ENCODE measurements at regions not wholly inside any gene's neighbourhood (a gene's known extent, or its start where the extent isn't known, plus 50 kb on each side); places are given as distances from the start of the nearest gene placed in this dataset.
"Not testable (repeated sequence)": the region's sequence is repeated elsewhere in the genome, so short reads cannot be mapped to it uniquely, and the experiment has no call there.

DNA sequence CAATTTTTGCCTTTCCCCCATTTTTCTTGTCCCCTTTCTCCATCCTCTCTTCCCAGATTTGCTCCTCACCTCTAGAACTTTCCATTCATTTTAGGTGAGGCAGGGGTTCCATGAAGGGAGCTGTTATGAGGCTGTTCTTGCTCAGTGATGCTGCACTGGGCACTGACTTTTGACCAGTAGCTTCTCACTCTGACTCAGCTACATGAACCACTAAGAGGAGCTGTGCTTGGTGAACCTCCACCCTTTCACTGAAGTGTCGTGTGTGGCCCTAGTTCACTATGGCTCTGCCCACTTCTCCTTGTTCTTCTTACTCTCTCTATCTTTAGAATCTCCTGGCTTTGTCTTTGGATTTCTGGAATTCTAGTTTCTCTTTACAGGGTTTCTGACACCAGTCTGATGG lies 73.4 kb upstream of the ADRA1D start:
- DNase-seq (ENCODE audit: low read depth in 1 of 2, low spot score in 1 of 2): no peak
- POLR2A ChIA-PET: no interaction called here
- no peak for TF ChIP-seq E2F6 (IDR thresholded peaks at IDR 0.05; ENCODE audit: borderline replicate concordance, low read depth)
- TF ChIP-seq BHLHE40 (IDR thresholded peaks at IDR 0.05; ENCODE audit: low read depth, low read length): no peak
- TF ChIP-seq EP300 (IDR thresholded peaks at IDR 0.05): no peak
- ATAC-seq: peak in 1 of 2 experiments; percentile 54; a peak in 2 of 6 replicates
- no peak overlapping the region for H3K27ac ChIP-seq
- no peak overlapping the region for H3K4me3 ChIP-seq
- no peaks in the 10 kb centered on the region for H3K4me1 ChIP-seq
- CTCF ChIA-PET: interaction anchor here (0.8 to 1.1 kb wide), 3 partner anchors 9 to 24 kb away, joined by 3 to 4 read pairs (median 3); no protein-coding TSS in a partner anchor
- FAIRE-seq: no peak
- H3K9me3 ChIP-seq: 0 out of 3 replicates have a peak, but pooled peaks cover 11% of the 10 kb centered on the region
- 33% methylated on average over 1 of the region's 1 CpG for WGBS (ENCODE audit: missing lambda C conversion rate)
- no peak overlapping the region for H3K4me2 ChIP-seq

GRCh38 chr20:4320291-4320690 lies 71.2 kb upstream of the ADRA1D start:
- ATAC-seq: no peak
- H3K4me3 ChIP-seq: no peak overlapping the region
- ChIA-PET POLR2A (no interaction called here), CTCF (interaction anchor here (1.4 kb wide), 1 partner anchor 12 kb away, joined by 3 read pairs; no protein-coding TSS in a partner anchor)
- no peak overlapping the region for H3K27ac ChIP-seq
- no peak for DNase-seq (ENCODE audit: low read depth in 1 of 2, low spot score in 1 of 2)
- FAIRE-seq: no peak
- H3K4me2 ChIP-seq: no peak overlapping the region
- no peaks in the 10 kb centered on the region for H3K4me1 ChIP-seq
- peaks cover 10% of the 10 kb centered on the region; the same call in 2 of the 3 replicates for H3K9me3 ChIP-seq
- TF ChIP-seq TP53 (CRISPR knock-in tag; IDR thresholded peaks at IDR 0.05) (no peak), E2F6 (IDR thresholded peaks at IDR 0.05; ENCODE audit: borderline replicate concordance, low read depth) (no peak)
- WGBS (ENCODE audit: missing lambda C conversion rate): 84% methylated on average over 5 of the region's 5 CpGs

DNA sequence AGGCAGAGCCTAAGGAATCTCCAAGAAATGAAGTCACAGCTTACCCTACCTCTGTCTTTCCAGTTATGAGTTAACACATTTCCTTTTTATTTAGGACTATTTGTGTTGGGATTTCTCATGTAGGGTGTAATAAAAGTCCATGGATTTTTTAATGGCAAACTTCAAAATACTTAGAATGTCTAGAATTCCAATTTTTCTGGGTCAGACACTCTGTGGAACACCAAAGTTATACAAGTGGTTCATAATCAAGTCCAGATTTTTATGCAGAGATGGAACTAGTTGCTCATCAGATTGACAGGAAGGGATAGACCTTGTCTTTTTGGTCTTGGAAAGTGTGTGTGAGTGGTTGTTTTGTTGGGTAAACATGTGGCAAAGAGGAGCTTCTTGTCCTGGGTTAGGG lies 69.8 kb upstream of the ADRA1D start:
- ChIA-PET CTCF (interaction anchor here (1.2 to 1.4 kb wide), 2 partner anchors 10 to 273 kb away, joined by 3 to 5 read pairs; no protein-coding TSS in a partner anchor), POLR2A (no interaction called here)
- ATAC-seq (no peak), FAIRE-seq (no peak), DNase-seq (ENCODE audit: low read depth in 1 of 2, low spot score in 1 of 2) (no peak)
- Histone ChIP-seq H3K4me2 (no peak overlapping the region), H3K4me1 (no peaks in the 10 kb centered on the region), H3K9me3 (peaks cover 10% of the 10 kb centered on the region; the same call in 2 of the 3 replicates), H3K27ac (no peak overlapping the region), H3K4me3 (no peak overlapping the region)
- TF ChIP-seq HDAC2 (IDR thresholded peaks at IDR 0.05): no peak
- no peak for TF ChIP-seq ZC3H11A (IDR thresholded peaks at IDR 0.05)
- TF ChIP-seq KDM5A (IDR thresholded peaks at IDR 0.05): no peak
- TF ChIP-seq, protein P1, sequence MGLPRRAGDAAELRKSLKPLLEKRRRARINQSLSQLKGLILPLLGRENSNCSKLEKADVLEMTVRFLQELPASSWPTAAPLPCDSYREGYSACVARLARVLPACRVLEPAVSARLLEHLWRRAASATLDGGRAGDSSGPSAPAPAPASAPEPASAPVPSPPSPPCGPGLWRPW (IDR thresholded peaks at IDR 0.05): no peak
- no peak for TF ChIP-seq HMGXB4 (CRISPR knock-in tag; IDR thresholded peaks at IDR 0.05; ENCODE audit: borderline replicate concordance)
- no peak for TF ChIP-seq TP53 (CRISPR knock-in tag; IDR thresholded peaks at IDR 0.05)
- no peak for TF ChIP-seq HOXB5 (CRISPR knock-in tag; IDR thresholded peaks at IDR 0.05)
- TF ChIP-seq CBX2 (IDR thresholded peaks at IDR 0.05; ENCODE audit: borderline replicate concordance, low read depth): no peak
- no peak for TF ChIP-seq PHF8 (IDR thresholded peaks at IDR 0.05; ENCODE audit: borderline replicate concordance, low read depth)
- TF ChIP-seq MAZ (IDR thresholded peaks at IDR 0.05; ENCODE audit: borderline replicate concordance, low read depth, low read length): no peak
- no peak for TF ChIP-seq ZFP36 (IDR thresholded peaks at IDR 0.05; ENCODE audit: borderline replicate concordance, partially characterized antibody)
- no peak for TF ChIP-seq PBX3 (IDR thresholded peaks at IDR 0.05)
- no peak for TF ChIP-seq RNF2 (IDR thresholded peaks at IDR 0.05; ENCODE audit: borderline replicate concordance, low read depth)
- TF ChIP-seq EP300 (IDR thresholded peaks at IDR 0.05): no peak

DNA sequence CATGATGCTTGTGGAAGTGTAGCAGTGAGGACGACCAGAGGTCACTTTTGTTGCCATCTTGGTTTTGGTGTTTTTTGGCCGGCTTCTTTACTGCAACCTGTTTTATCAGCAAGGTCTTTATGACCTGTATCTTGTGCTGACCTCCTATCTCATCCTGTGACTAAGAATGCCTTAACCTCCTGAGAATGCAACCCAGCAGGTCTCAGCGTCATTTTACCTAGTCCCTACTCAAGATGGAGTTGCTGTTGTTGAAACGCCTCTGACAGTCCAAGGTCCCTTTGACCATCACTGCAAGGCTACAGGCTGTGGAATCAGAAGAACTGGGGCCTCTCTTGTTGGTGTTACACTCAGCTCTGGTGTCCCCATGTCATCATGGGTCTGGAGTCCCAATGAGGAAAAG lies 61.5 kb upstream of the ADRA1D start:
- 49% methylated on average over 4 of the region's 4 CpGs for WGBS (ENCODE audit: missing lambda C conversion rate)

More for the DNA sequence above, 61.5 kb upstream of the ADRA1D start:
- H3K9me3 ChIP-seq; H3K4me2 ChIP-seq; ATAC-seq; DNase-seq (ENCODE audit: low read depth in 1 of 2, low spot score in 1 of 2); H3K4me1 ChIP-seq; H3K4me3 ChIP-seq; FAIRE-seq; POLR2A ChIA-PET; CTCF ChIA-PET: not testable (repeated sequence)
- peak overlapping the region in 1 of 2 experiments; percentile 42; a peak in 1 of 6 replicates for H3K27ac ChIP-seq

All from A549 (cell line).